Right atrium auricular region (tissue), 2 donors: ENCODE measurements at regions not wholly inside any gene's neighbourhood (a gene's known extent, or its start where the extent isn't known, plus 50 kb on each side); places are given as distances from the start of the nearest gene placed in this dataset.
"Not testable (repeated sequence)": the region's sequence is repeated elsewhere in the genome, so short reads cannot be mapped to it uniquely, and the experiment has no call there.

Experiments
- DNase-seq: peaks from one replicate; pipeline ENCODE4 v3.0.0-alpha.2; 2019; ENCODE audit warnings: low spot score
- H3K27ac ChIP-seq, 2 donors: fragments of 200-600 bp; sonication (generic); 1 replicate in 1 of 2; 2 replicates in 1 of 2; pipeline ENCODE4 v1.5.1; 2016 to 2019
- H3K27me3 ChIP-seq, 2 donors: fragments of 200-600 bp; sonication (generic); one replicate each; pipeline versions ENCODE4 v1.5.1 to v1.6.0; 2017 to 2019
- H3K36me3 ChIP-seq: fragments of 200-600 bp; sonication (generic); one replicate; pipeline ENCODE4 v1.5.1; 2016
- H3K4me1 ChIP-seq, 2 donors: fragments of 200-600 bp; sonication (generic); one replicate each; pipeline versions ENCODE4 v1.5.1 to v1.6.0; 2017 to 2019
- H3K4me3 ChIP-seq, 2 donors: fragments of 200-600 bp; sonication (generic); 1 replicate in 1 of 2; 2 replicates in 1 of 2; pipeline ENCODE4 v1.5.1; 2017 to 2019; ENCODE audit warnings: mild to moderate bottlenecking in 1 of 2, moderate library complexity in 1 of 2
- H3K9me3 ChIP-seq, 2 donors: fragments of 200-600 bp; sonication (generic); one replicate each; pipeline ENCODE4 v1.5.1; 2019
- TF ChIP-seq, protein P1 (sequence below), 2 donors: fragments of 200-600 bp; sonication (generic); IDR thresholded peaks; one replicate each; pipeline ENCODE4 v1.5.1; 2019; ENCODE audit warnings: antibody characterized with exemption in 2 of 2

DNA sequence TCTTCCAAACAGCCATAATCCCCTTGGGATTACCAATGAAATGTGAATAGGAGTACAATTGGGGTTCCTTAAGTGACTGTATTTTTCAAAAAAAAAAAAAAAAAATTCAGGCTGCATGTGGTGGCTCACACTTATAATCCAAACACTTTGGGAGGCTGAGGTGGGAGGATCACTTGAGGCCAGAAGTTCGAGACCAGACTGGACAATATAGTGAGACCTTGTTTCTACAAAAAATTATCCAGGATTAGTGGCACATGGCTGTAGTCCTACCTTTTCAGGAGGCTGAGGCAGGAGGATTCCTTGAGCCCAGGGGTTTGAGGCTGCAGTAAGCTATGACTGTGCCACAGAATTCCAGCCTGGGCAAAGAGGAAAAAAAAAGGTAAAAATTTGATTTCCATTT lies 189.6 kb upstream of the GATA6 start:
- H3K36me3 ChIP-seq: no peaks in the 10 kb centered on the region
- no peak overlapping the region for H3K4me3 ChIP-seq
- H3K4me1 ChIP-seq: no peaks in the 10 kb centered on the region
- TF ChIP-seq, protein P1, sequence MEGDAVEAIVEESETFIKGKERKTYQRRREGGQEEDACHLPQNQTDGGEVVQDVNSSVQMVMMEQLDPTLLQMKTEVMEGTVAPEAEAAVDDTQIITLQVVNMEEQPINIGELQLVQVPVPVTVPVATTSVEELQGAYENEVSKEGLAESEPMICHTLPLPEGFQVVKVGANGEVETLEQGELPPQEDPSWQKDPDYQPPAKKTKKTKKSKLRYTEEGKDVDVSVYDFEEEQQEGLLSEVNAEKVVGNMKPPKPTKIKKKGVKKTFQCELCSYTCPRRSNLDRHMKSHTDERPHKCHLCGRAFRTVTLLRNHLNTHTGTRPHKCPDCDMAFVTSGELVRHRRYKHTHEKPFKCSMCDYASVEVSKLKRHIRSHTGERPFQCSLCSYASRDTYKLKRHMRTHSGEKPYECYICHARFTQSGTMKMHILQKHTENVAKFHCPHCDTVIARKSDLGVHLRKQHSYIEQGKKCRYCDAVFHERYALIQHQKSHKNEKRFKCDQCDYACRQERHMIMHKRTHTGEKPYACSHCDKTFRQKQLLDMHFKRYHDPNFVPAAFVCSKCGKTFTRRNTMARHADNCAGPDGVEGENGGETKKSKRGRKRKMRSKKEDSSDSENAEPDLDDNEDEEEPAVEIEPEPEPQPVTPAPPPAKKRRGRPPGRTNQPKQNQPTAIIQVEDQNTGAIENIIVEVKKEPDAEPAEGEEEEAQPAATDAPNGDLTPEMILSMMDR (IDR thresholded peaks at IDR 0.05): no peak
- no peak for DNase-seq
- H3K9me3 ChIP-seq: no peaks in the 10 kb centered on the region
- H3K27ac ChIP-seq: no peak overlapping the region
- H3K27me3 ChIP-seq: no peaks in the 10 kb centered on the region

DNA sequence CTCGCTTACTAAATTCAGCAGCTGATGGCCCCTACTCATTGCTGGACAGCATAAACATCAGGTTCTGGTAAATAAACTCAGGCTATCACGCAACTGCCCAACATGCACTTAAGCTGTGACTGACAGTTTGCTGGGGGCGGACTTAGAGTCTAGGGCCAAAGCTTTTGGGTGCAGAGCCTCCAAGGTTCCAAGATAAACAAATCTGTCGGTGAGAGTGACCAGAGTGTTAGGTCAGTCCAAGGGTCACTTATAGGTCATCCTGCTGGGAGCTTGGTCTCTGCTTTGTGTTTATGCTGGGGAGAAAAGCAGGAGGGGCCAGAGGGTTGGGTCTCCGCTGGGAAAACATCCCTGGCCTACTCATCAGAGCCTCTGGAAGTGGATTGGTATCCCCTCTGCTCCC lies 188.6 kb upstream of the GATA6 start:
- TF ChIP-seq, protein P1 (IDR thresholded peaks at IDR 0.05): no peak
- H3K27ac ChIP-seq: no peak overlapping the region
- no peaks in the 10 kb centered on the region for H3K4me1 ChIP-seq
- DNase-seq: no peak
- H3K9me3 ChIP-seq: no peaks in the 10 kb centered on the region
- no peak overlapping the region for H3K4me3 ChIP-seq
- H3K27me3 ChIP-seq: no peaks in the 10 kb centered on the region
- no peaks in the 10 kb centered on the region for H3K36me3 ChIP-seq

DNA sequence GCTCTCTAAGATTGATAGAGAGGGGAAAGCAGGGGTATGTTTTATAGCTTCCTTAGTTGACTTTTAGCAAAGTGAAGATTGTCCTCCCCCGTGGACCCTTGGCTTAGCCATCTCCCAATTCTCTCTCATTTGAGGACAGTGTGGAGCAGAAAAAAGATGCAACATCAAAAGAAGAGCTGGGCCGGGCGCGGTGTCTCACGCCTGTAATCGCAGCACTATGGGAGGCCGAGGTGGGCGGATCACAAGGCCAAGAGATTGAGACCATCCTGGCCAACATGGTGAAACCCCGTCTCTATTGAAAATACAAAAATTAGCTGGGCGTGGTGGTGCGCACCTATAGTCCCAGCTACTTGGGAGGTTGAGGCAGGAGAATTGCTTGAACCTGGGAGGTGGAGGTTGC lies 187.9 kb upstream of the GATA6 start:
- H3K9me3 ChIP-seq, H3K4me1 ChIP-seq, H3K4me3 ChIP-seq, H3K36me3 ChIP-seq, H3K27ac ChIP-seq, DNase-seq, H3K27me3 ChIP-seq: not testable (repeated sequence)

DNA sequence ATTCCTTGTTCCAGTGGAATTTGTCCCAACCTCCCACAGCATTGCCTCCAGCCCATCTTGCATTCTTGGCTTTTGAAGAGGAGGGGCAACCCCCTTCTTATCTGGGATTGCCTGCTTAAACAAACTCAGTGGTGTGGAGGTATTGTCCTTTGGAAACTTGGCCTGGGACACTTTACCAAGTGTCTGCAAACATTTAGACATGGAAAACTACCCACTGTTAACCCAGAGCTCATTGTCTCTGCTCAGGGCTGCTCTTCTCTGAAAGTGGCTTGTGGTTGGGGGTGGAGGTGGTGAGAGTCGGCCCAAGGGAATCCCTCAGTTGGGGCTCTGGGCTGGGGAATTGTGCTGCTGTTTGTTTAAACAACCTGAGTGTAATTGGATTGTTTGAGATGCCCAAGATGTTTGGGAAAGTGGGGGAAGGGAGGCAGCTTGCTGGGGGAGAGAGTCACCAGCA lies 178.3 kb upstream of the GATA6 start:
- no peak for DNase-seq
- H3K27me3 ChIP-seq: no peaks in the 10 kb centered on the region
- H3K9me3 ChIP-seq: no peaks in the 10 kb centered on the region
- H3K4me3 ChIP-seq: no peak overlapping the region
- TF ChIP-seq, protein P1 (IDR thresholded peaks at IDR 0.05): no peak
- no peaks in the 10 kb centered on the region for H3K36me3 ChIP-seq
- H3K4me1 ChIP-seq: peaks cover 0 to 2% of the 10 kb centered on the region in 2 donors
- no peak overlapping the region for H3K27ac ChIP-seq

DNA sequence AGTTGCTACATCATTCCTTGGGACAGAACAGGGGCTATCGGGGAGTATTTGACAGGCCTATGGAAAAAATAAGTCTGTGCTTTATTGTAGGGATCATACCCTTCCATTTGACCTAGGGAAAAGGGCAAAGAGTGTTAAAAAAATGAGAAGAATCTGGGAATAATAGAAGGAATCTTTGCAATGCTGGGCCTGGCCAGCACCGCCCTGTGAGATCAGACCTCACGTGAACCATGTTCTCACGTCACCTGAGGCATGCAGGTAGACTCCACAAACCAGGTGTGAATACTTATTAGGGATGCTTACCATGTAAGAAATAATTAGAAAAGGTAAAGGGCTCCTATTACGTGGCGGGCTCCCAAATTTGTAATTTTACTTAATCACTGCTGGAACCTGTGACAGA lies 177.5 kb upstream of the GATA6 start:
- Histone ChIP-seq H3K4me3 (no peak overlapping the region), H3K36me3 (no peaks in the 10 kb centered on the region), H3K27ac (no peak overlapping the region), H3K4me1 (peaks cover 0 to 6% of the 10 kb centered on the region in 2 donors), H3K9me3 (no peaks in the 10 kb centered on the region), H3K27me3 (no peaks in the 10 kb centered on the region)
- DNase-seq: no peak
- TF ChIP-seq, protein P1 (IDR thresholded peaks at IDR 0.05): no peak

DNA sequence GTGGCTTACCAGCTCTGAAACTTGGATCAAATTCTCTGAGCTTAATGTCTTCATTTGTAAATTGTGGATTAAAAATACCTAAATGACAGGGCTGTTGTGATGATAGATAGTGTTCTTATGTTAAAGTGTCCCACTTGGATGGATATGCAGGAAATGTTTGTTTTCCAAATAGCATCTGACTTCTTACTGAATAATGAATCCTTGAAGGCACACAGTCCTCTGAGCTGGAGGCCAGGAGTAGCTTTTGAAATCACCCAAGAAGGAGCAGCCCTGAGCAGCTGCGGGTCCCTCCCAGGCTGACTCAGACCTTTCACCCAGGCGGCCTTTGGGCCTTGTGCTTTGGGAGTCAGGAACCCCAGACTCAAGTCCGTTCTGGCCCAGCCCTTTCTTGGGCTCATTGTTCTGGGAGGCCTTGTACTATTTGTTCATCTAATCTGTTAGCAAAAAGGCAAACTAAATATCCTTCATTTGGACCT lies 173.0 kb upstream of the GATA6 start:
- Histone ChIP-seq H3K27ac (peak overlapping the region in 1 of 2 donors; percentile 41), H3K4me1 (peaks cover 0 to 19% of the 10 kb centered on the region in 2 donors), H3K27me3 (no peaks in the 10 kb centered on the region), H3K4me3 (no peak overlapping the region), H3K36me3 (no peaks in the 10 kb centered on the region), H3K9me3 (no peaks in the 10 kb centered on the region)
- TF ChIP-seq, protein P1 (IDR thresholded peaks at IDR 0.05): no peak
- peak; percentile 66 for DNase-seq
